Cardiac fibroblast (primary cell): ENCODE measurements at regions not wholly inside any gene's neighbourhood (a gene's known extent, or its start where the extent isn't known, plus 50 kb on each side); places are given as distances from the start of the nearest gene placed in this dataset.

ENCODE experiments used
- DNase-seq, 2 donors: peaks; one replicate each; pipeline versions ENCODE4 v3.0.0 to v3.0.0-alpha.2; 2010; ENCODE audit warnings: low read depth in 2 of 2
- H3K4me3 ChIP-seq, 2 donors: replicated peaks in 1 of 2; 1 replicate in 1 of 2; 2 replicates in 1 of 2; pipeline ENCODE4 v1.5.1; 2011; ENCODE audit warnings: low read depth in 2 of 2, low read length in 2 of 2, mild to moderate bottlenecking in 2 of 2, moderate library complexity in 1 of 2
- CTCF ChIP-seq: IDR thresholded peaks from one replicate; pipeline ENCODE4 v1.5.1; 2011; ENCODE audit warnings: low read depth, mild to moderate bottlenecking, low read length, inconsistent platforms

DNA sequence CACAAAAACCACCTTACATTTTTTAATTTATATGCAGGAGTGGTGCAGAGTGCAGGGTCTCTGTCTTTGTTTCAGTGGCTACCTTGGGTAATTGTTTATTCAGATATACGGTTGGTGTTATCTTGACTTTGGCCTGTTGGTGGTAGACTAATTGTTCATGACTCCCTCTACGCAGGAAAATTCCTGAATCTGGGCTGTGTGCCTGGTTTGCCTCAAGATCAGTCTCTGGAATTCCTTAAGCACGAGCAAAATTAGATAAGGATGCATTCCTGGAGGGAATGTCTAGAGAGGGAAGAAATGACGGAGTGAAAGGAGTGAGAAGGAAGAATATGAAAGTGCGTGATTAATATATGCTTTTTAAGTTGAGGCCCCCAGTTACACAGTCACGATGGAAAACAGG, 576.9 kb upstream of the PCDH10 start:
- TF ChIP-seq CTCF, result no peak
- H3K4me3 ChIP-seq, result no peak overlapping the region
- DNase-seq, result peak; percentile 22 to 95

GRCh38 chr4:132587626-132588025, 561.5 kb upstream of the PCDH10 start:
- DNase-seq, result peak; percentile 38 to 44
- TF ChIP-seq CTCF, result no peak
- no peak overlapping the region for H3K4me3 ChIP-seq

- H3K4me3 ChIP-seq, result no peak overlapping the region
- no peak for DNase-seq
- TF ChIP-seq CTCF, result no peak
Measured at GRCh38 chr4:132592340-132592739, 556.8 kb upstream of the PCDH10 start.

DNA sequence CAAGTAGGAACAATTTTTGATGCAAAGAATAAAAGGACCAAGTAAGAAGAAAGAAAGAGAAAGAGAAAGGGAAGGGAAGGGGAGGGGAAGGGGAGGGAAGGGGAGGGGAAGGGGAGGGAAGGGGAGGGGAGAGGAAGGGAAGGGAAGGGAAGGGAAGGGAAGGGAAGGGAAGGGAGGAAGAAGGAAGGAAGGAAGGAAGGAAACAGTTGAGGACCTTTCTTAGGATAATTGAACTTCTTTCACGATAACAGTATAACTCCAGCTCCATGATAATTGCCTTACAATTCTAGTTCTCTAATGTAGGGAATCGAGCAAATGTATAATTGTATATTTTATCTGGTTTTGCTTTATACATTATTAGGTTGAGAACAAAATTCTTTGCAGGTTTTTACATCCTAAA, 556.2 kb upstream of the PCDH10 start:
- no peak for DNase-seq

DNA sequence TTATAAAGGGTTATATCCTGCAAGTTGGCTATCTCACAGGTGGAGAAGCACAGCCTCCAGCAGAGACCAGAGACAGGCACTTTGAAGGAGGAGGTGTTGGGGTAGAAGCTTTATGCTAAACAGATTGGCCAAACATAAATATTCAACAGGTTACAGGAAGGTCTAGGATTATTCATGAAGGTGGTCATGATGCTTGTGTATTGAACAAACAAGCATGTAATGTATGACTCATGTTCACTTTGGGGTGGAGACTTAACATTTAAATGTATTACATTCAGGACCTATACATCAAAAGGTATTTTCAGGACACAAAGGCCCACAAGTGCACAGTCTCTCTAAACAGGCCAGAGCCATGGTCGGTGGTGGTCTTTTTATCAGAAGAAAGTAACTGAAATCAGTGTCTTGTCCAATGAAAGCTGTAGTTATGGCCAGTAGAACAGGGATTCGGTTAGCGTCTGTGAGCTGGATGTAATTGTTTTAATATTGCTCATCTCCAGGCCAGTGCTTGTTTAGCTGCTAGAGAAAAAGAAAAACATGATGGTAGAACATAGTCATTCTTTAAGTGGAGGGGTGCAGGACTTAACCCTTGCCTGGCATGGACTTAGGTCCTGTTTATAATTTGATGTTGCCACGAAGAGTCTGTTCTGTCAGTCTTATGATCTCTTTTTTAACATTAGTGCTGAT, 555.2 kb upstream of the PCDH10 start:
- DNase-seq, result peak in 1 of 2 donors; percentile 41
- no peak for TF ChIP-seq CTCF
- H3K4me3 ChIP-seq, result no peak overlapping the region

More for the DNA sequence above, 556.2 kb upstream of the PCDH10 start:
- TF ChIP-seq CTCF, result no peak
- H3K4me3 ChIP-seq, result no peak overlapping the region

GRCh38 chr4:132596186-132596585, 552.9 kb upstream of the PCDH10 start:
- no peak overlapping the region for H3K4me3 ChIP-seq
- no peak for DNase-seq
- no peak for TF ChIP-seq CTCF

DNA sequence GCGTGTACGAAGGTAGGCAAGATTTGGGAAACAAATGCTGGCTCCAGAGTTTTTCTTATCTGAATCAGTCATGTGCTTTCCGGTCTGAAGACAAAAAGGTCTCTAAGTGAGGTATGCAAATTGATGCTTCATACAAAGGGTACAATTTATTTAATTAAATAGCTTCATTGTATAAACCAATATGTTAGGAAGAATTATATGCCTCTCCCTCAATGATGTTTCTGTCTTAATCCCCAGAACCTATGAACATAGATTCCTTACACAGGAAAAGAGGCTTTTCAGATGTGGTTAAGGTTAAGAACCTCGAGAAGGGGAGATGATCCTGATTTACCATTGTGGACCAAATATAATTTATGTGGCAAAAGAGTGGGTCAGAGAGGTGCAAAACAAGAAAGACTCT, 543.5 kb upstream of the PCDH10 start:
- H3K4me3 ChIP-seq, result no peak overlapping the region
- DNase-seq, result no peak
- no peak for TF ChIP-seq CTCF
